Cardiac fibroblast (primary cell): ENCODE measurements at regions not wholly inside any gene's neighbourhood (a gene's known extent, or its start where the extent isn't known, plus 50 kb on each side); places are given as distances from the start of the nearest gene placed in this dataset.

Source experiments
- DNase-seq, 2 donors: peaks; one replicate each; pipeline versions ENCODE4 v3.0.0 to v3.0.0-alpha.2; 2010; ENCODE audit warnings: low read depth in 2 of 2
- H3K4me3 ChIP-seq, 2 donors: replicated peaks in 1 of 2; 1 replicate in 1 of 2; 2 replicates in 1 of 2; pipeline ENCODE4 v1.5.1; 2011; ENCODE audit warnings: low read depth in 2 of 2, low read length in 2 of 2, mild to moderate bottlenecking in 2 of 2, moderate library complexity in 1 of 2
- CTCF ChIP-seq: IDR thresholded peaks from one replicate; pipeline ENCODE4 v1.5.1; 2011; ENCODE audit warnings: low read depth, mild to moderate bottlenecking, low read length, inconsistent platforms

GRCh38 chr2:16773080-16773713 lies 107.6 kb upstream of the CYRIA start:
- peak; percentile 48 to 64 for DNase-seq
- TF ChIP-seq CTCF: peak; percentile 56

DNA sequence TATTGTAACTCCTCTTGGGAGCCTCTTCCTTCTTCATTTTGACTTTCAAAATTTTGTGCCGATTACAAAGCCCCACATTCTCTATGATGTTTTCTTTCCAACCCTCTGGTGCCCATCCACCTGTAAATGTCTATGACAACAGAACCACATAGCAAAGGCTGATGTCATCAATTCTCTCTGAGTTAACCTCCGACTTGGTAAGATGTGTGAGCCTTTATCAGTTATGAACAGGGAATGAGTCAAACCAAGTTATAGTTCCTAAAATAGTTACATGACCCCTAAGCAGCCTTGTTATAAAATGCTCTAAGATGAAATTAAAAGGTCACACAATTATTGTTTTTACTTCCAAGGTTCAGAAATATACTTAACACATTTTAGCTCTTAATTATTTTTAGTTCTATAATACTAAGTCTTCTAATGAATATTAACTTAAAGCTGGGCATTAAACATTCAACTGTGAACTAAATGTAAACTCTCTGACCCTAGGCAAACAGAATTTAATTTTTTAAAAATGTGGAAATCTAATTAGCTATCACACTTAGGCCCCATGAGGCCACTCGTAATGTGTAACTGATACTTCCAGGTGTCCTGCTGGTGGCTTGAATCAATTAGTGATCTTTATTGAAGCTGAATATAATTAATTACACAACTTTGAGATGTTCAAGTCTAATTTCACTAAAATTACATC lies 102.3 kb upstream of the CYRIA start:
- TF ChIP-seq CTCF: no peak
- H3K4me3 ChIP-seq: no peak overlapping the region
- DNase-seq: no peak

More at GRCh38 chr2:16773080-16773713, 107.6 kb upstream of the CYRIA start:
- H3K4me3 ChIP-seq: no peak overlapping the region

DNA sequence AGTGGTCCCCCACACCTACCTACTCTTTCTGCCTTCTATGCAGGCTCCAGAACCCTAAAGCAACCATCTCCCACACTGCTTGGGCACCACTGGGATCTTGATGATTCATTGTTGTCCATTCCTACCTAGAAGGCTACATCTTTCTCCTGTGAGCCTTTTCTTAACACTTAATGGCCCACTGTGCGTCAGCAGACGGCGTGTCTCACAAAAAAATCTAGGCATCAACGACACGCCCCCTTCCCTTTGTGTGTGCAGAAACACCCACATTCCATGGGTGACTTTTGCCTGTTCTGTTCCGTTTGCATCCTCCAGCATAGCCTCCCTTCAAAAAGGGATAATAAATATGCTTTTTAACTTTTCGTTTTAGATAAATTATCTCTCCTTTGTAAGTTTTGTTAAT lies 99.7 kb upstream of the CYRIA start:
- no peak overlapping the region for H3K4me3 ChIP-seq
- TF ChIP-seq CTCF: no peak
- DNase-seq: no peak

GRCh38 chr2:16764487-16764886 lies 98.9 kb upstream of the CYRIA start:
- no peak for DNase-seq
- TF ChIP-seq CTCF: no peak
- no peak overlapping the region for H3K4me3 ChIP-seq

DNA sequence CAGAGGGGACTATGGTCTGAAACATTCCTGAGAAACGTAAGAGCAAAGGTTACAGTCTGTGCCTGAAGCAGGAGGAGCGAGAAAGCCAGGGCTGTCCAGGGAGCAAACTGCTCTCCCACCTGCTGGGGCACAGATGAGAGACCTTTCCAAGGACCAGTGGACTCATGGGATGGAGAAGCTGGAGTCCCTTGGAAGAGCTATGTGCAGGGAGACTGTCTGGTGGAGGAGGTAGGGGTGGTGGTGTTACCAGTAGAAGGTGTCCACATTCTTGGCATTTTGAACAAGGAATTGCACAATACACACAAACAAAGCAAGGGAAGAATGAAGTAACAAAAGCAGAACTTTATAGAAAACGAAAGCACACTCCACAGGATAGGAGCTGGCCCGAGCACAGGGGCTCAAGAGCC lies 97.9 kb upstream of the CYRIA start:
- peak in 1 of 2 donors; percentile 16 for DNase-seq
- H3K4me3 ChIP-seq: no peak overlapping the region
- no peak for TF ChIP-seq CTCF

DNA sequence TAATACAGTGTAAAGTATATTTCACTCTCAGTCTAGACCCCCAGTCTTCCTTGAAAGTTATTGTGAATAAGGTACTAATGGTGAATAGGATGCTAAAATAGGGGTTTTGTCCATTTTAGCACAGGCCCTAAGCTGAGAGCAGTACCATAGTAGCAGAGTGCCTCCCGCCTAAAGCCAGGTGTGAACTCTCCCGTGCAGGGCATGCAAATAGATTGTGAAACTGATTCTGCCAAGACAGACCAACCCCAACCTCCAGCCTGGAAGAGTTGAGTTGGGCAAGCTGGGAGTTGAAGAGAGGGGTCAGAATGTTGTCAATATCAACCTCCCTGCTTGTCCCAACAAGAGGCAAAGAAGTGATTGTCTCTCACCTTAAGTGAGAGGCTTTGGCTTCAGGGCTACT lies 97.4 kb upstream of the CYRIA start:
- no peak overlapping the region for H3K4me3 ChIP-seq
- TF ChIP-seq CTCF: no peak
- no peak for DNase-seq
